Activated B cell treated with CpG ODN at 0.5 μM for 24 hours (primary cell): ENCODE measurements at regions not wholly inside any gene's neighbourhood (a gene's known extent, or its start where the extent isn't known, plus 50 kb on each side); places are given as distances from the start of the nearest gene placed in this dataset.
"Not testable (repeated sequence)": the region's sequence is repeated elsewhere in the genome, so short reads cannot be mapped to it uniquely, and the experiment has no call there.

Experiments
- ATAC-seq: fragments of 200-7000 bp; cut with Tn5 transposase; one replicate; pipeline ENCODE4 v1.10.0; 2021; ENCODE audit warnings: low read depth, mild to moderate bottlenecking, moderate library complexity
- CTCF ChIA-PET: fragments of 350-600 bp; sonication (Branson Sonifier 250); formaldehyde crosslinking; loops from one replicate; lab custom pipeline; 2021; ENCODE audit warnings: antibody characterized with exemption; lab: Charles Lee
- POLR2A ChIA-PET: fragments of 350-600 bp; sonication (Branson Sonifier 250); formaldehyde crosslinking; loops from one replicate; lab custom pipeline; 2021; ENCODE audit warnings: antibody characterized with exemption; lab: Charles Lee
- DNase-seq: peaks from one replicate; pipeline ENCODE4 v3.0.0; 2022
- H3K27ac Mint-ChIP-seq: one replicate; pipeline ENCODE4 v1.8.0; 2020; ENCODE audit warnings: mixed read lengths
- H3K27me3 Mint-ChIP-seq: one replicate; pipeline ENCODE4 v1.8.0; 2021; ENCODE audit warnings: mixed read lengths
- H3K36me3 Mint-ChIP-seq: one replicate; pipeline ENCODE4 v1.8.0; 2021; ENCODE audit warnings: low read depth, mixed read lengths
- H3K4me1 Mint-ChIP-seq: one replicate; pipeline ENCODE4 v1.8.0; 2021; ENCODE audit warnings: mixed read lengths
- H3K4me3 Mint-ChIP-seq: one replicate; pipeline ENCODE4 v1.8.0; 2020; ENCODE audit warnings: mild to moderate bottlenecking, mixed read lengths
- H3K9me3 Mint-ChIP-seq: one replicate; pipeline ENCODE4 v1.8.0; 2020; ENCODE audit warnings: mixed read lengths
- intact Hi-C: fragments of 100-400 bp; cut with micrococcal nuclease; formaldehyde crosslinking; loops from one replicate; pipeline ENCODE4 v1.15.1; 2024
- TF ChIP-seq, protein P1 (sequence below): fragments of 200-600 bp; IDR thresholded peaks from one replicate; pipeline ENCODE4 v1.8.0; 2022; ENCODE audit warnings: antibody characterized with exemption, mild to moderate bottlenecking

DNA sequence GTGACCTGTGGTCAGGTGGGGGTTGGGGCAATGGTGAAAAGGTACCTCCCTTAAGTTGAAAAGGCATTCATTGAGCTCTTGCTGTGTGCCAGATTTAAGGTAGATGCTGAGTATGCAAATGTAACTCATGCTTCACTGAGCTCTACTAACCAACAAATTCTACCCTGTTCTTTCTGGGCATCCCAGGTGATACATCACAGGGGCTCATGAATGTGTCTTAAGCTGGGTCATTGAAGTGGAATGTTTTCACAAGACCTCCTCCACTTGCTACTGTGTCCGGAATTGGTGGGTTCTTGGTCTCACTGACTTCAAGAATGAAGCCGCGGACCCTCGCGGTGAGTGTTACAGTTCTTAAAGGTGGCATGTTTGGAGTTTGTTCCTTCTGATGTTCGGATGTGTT, 362.8 kb upstream of the ZNF462 start:
- Mint-ChIP-seq H3K9me3 (no peaks in the 10 kb centered on the region), H3K27me3 (no peaks in the 10 kb centered on the region), H3K4me1 (no peaks in the 10 kb centered on the region), H3K4me3 (no peak overlapping the region), H3K27ac (no peak overlapping the region), H3K36me3 (no peaks in the 10 kb centered on the region)
- intact Hi-C loops: no loop called here
- ChIA-PET CTCF (no interaction called here), POLR2A (no interaction called here)
- TF ChIP-seq, protein P1, sequence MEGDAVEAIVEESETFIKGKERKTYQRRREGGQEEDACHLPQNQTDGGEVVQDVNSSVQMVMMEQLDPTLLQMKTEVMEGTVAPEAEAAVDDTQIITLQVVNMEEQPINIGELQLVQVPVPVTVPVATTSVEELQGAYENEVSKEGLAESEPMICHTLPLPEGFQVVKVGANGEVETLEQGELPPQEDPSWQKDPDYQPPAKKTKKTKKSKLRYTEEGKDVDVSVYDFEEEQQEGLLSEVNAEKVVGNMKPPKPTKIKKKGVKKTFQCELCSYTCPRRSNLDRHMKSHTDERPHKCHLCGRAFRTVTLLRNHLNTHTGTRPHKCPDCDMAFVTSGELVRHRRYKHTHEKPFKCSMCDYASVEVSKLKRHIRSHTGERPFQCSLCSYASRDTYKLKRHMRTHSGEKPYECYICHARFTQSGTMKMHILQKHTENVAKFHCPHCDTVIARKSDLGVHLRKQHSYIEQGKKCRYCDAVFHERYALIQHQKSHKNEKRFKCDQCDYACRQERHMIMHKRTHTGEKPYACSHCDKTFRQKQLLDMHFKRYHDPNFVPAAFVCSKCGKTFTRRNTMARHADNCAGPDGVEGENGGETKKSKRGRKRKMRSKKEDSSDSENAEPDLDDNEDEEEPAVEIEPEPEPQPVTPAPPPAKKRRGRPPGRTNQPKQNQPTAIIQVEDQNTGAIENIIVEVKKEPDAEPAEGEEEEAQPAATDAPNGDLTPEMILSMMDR: no peak
- ATAC-seq: no peak
- DNase-seq: no peak

DNA sequence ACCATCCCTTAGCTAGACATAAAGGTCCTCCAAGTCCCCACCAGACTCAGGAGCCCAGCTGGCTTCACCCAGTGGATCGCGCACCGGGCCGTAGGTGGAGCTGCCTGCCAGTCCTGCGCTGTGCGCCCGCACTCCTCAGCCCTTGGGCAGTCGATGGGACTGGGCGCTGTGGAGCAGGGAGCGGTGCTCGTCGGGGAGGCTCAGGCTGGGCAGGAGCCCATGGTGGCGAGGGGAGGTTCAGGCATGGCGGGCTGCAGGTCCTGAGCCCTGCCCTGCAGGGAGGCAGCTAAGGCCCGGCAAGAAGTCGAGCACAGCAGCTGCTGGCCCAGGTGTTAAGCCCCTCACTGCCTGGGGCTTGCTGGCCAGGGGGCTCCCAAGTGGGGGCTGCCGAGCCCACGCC, 361.8 kb upstream of the ZNF462 start:
- POLR2A ChIA-PET, CTCF ChIA-PET, ATAC-seq, H3K4me1 Mint-ChIP-seq, intact Hi-C loops, H3K36me3 Mint-ChIP-seq, H3K27ac Mint-ChIP-seq, H3K9me3 Mint-ChIP-seq, DNase-seq, H3K27me3 Mint-ChIP-seq, H3K4me3 Mint-ChIP-seq: not testable (repeated sequence)

DNA sequence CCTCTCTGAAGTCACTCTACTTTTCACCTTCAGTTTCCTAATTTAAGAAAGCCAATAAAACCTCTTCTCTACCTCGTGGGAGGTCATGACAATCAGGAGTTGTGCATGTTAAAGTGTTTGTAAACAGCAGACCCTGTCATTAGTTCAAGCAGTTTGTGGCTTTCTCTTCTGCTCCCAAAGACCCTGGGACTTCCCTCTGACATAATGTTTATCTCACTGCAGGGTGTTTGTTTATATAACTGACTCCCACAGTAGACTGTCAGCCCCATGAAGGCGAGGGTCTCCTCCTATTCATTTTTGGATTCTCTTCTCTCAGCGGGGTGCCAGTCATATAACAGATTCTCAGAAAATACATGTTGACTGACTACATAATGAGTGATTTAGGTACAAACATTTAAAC, 360.0 kb upstream of the ZNF462 start:
- H3K9me3 Mint-ChIP-seq: no peaks in the 10 kb centered on the region
- intact Hi-C loops: no loop called here
- H3K27me3 Mint-ChIP-seq: no peaks in the 10 kb centered on the region
- DNase-seq (no peak), ATAC-seq (no peak)
- no peak overlapping the region for H3K27ac Mint-ChIP-seq
- no peak overlapping the region for H3K4me3 Mint-ChIP-seq
- H3K36me3 Mint-ChIP-seq: no peaks in the 10 kb centered on the region
- ChIA-PET POLR2A (no interaction called here), CTCF (no interaction called here)
- H3K4me1 Mint-ChIP-seq: no peaks in the 10 kb centered on the region
- TF ChIP-seq, protein P1: no peak

DNA sequence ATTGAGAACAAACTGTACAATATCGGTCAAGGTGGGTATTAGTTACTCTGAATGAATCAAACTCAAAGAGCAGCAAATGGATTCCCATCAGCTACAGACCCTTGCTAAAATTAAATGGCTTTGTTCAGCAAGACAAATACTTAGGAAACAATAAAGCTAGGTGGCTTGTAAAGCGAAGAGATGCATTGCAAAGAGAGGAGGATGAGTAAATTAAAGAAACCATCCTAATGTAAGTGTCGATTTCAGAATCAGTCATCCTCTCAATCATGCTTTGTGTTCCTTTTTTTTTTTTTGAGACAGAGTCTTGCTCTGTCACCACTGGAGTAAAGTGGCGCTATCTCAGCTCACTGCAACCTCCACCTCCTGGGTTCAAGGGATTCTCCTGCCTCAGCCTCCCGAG, 359.2 kb upstream of the ZNF462 start:
- no peak for ATAC-seq
- intact Hi-C loops: no loop called here
- POLR2A ChIA-PET: no interaction called here

DNA sequence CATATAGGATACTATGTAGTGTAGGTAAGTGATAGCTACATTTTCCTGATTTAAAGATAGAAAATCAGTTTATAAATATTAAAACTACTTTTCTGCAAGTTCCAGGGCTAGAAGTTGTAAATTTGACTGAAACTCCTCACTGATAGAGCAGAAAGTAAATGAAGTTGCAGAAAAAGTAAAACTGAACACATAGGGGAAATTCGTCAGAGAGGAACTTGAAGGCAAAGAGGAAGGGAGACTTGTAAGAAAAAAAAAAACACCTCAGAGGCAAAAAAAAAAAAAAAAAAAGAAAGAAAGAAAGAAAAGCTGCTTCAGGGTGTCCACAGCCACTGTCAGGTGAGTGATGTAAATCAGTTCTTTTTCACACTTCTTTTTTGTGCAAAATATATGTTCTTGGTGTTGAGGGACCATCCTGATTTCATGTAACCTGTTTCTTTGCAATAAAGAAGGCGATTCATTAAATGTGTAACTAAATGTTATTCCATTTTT, 336.2 kb upstream of the ZNF462 start:
- Mint-ChIP-seq H3K4me3 (no peak overlapping the region), H3K36me3 (no peaks in the 10 kb centered on the region), H3K4me1 (no peaks in the 10 kb centered on the region), H3K9me3 (peaks cover 18% of the 10 kb centered on the region), H3K27ac (no peak overlapping the region), H3K27me3 (no peaks in the 10 kb centered on the region)
- CTCF ChIA-PET: no interaction called here
- no peak for DNase-seq
- POLR2A ChIA-PET: no interaction called here
- ATAC-seq: no peak
- TF ChIP-seq, protein P1: no peak
- intact Hi-C loops: no loop called here

More for the DNA sequence above, 359.2 kb upstream of the ZNF462 start:
- H3K9me3 Mint-ChIP-seq: no peaks in the 10 kb centered on the region
- TF ChIP-seq, protein P1: no peak
- no peaks in the 10 kb centered on the region for H3K36me3 Mint-ChIP-seq
- H3K27ac Mint-ChIP-seq: no peak overlapping the region
- H3K4me1 Mint-ChIP-seq: no peaks in the 10 kb centered on the region
- no peaks in the 10 kb centered on the region for H3K27me3 Mint-ChIP-seq
- no peak for DNase-seq
- H3K4me3 Mint-ChIP-seq: no peak overlapping the region
- CTCF ChIA-PET: interaction anchor here (0.7 kb wide), 1 partner anchor 626 kb away, joined by 3 read pairs; no protein-coding TSS in a partner anchor

DNA sequence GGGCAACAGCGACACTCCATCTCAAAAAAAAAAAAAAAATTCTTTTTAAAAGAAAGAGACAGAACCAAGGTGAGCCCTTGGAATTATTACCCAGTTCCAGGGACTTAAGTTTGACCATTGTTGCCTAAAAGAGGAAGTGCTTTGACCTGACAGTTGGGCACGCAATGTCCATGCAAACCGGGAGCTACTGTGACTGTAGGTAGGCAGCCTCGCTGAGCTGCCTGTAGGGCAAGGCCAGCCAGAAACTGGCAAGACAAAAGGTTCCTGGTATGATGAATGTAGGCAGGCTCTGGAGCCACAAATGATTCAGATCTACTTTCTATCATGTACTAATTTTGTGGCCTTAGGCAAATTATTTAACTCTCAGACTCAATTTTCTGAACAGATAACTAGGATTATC, 334.8 kb upstream of the ZNF462 start:
- H3K27me3 Mint-ChIP-seq: no peaks in the 10 kb centered on the region
- CTCF ChIA-PET: no interaction called here
- POLR2A ChIA-PET: no interaction called here
- ATAC-seq: no peak
- no peaks in the 10 kb centered on the region for H3K4me1 Mint-ChIP-seq
- TF ChIP-seq, protein P1: no peak
- H3K9me3 Mint-ChIP-seq: peaks cover 12% of the 10 kb centered on the region
- no peak for DNase-seq
- H3K4me3 Mint-ChIP-seq: no peak overlapping the region
- H3K36me3 Mint-ChIP-seq: no peaks in the 10 kb centered on the region
- no peak overlapping the region for H3K27ac Mint-ChIP-seq
- intact Hi-C loops: no loop called here
